GM12891 (cell line): ENCODE measurements at regions not wholly inside any gene's neighbourhood (a gene's known extent, or its start where the extent isn't known, plus 50 kb on each side); places are given as distances from the start of the nearest gene placed in this dataset.

ENCODE experiments used
- DNase-seq: peaks from one replicate; pipeline ENCODE4 v3.0.0; 2011; ENCODE audit warnings: low spot score; ENCODE audit not compliant: insufficient read length
- FAIRE-seq: peaks from 2 replicates; lab custom pipeline; 2011; peaks lifted over from hg19 to GRCh38; lab: Jason Lieb, UNC
- PAX5 ChIP-seq: IDR thresholded peaks from 2 replicates; pipeline ENCODE4 v1.6.1; 2011; ENCODE audit warnings: low read length, moderate library complexity, mild to moderate bottlenecking; ENCODE audit not compliant: insufficient read depth, severe bottlenecking
- POLR2A ChIP-seq: IDR thresholded peaks from 2 replicates; pipeline ENCODE4 v1.6.1; 2011; ENCODE audit warnings: low read depth, low read length, control low read depth
- POLR2AphosphoS5 ChIP-seq: IDR thresholded peaks from 2 replicates; pipeline ENCODE4 v1.6.1; 2011; ENCODE audit warnings: low read depth, low read length, control low read depth
- POU2F2 ChIP-seq: IDR thresholded peaks from 2 replicates; pipeline ENCODE4 v1.6.1; 2011; ENCODE audit warnings: low read depth, mild to moderate bottlenecking, control low read depth, low read length, moderate library complexity
- SPI1 ChIP-seq: IDR thresholded peaks from 2 replicates; pipeline ENCODE4 v1.6.1; 2011; ENCODE audit warnings: low read depth, low read length, control low read depth
- TAF1 ChIP-seq: IDR thresholded peaks from 2 replicates; pipeline ENCODE4 v1.6.1; 2011; ENCODE audit warnings: low read depth, low read length, control low read depth

DNA sequence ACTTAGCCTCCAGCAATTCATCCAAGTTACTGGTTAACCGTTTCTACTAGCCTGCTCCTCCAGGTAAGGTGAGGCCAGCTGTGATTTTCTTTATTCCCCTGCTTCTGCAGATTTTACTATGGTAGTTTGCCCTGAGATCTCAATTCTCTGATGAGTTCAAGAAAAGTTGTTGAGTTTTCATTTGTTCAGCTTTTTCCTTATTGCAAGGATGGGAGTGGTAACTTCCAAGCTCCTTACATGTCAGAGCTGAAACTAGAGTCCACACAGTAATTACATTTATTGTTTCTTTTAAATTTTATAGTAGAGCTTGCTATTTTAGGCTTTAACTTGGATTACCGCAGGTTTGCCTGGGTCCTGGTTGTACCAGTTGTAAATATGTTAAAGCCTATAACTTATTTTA is 76.9 kb upstream of the ZRANB2 start:
- FAIRE-seq, result no peak
- TF ChIP-seq PAX5 (no peak), POLR2AphosphoS5 (no peak), SPI1 (no peak), TAF1 (no peak), POLR2A (no peak)
- no peak for DNase-seq

GRCh38 chr1:71157151-71157550 is 76.3 kb upstream of the ZRANB2 start:
- no peak for TF ChIP-seq TAF1
- no peak for TF ChIP-seq PAX5
- no peak for TF ChIP-seq POU2F2
- no peak for TF ChIP-seq SPI1
- no peak for TF ChIP-seq POLR2AphosphoS5
- TF ChIP-seq POLR2A, result no peak
- no peak for FAIRE-seq

DNA sequence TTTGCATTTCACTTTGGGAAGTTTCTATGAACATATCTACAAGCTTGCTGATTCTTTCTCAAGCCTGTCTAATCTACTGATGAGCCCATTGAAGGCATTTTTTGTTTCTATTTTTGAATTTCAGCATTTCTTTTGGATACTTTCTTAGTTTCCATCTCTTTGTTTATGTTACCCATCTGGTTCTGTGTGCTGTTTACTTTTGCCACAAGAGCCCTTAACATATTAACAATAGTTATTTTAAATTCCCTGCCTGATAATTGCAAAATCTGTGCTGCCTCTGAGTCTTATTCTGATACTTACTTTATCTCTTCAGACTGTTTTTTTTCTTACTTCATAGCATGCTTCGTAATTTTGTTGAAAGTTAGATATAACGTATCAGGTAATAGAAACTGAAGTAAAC is 75.8 kb upstream of the ZRANB2 start:
- FAIRE-seq, result no peak
- no peak for TF ChIP-seq POU2F2
- no peak for TF ChIP-seq TAF1
- no peak for TF ChIP-seq POLR2A
- TF ChIP-seq PAX5, result no peak
- no peak for TF ChIP-seq SPI1
- no peak for TF ChIP-seq POLR2AphosphoS5

More at GRCh38 chr1:71157151-71157550, 76.3 kb upstream of the ZRANB2 start:
- DNase-seq, result no peak

DNA sequence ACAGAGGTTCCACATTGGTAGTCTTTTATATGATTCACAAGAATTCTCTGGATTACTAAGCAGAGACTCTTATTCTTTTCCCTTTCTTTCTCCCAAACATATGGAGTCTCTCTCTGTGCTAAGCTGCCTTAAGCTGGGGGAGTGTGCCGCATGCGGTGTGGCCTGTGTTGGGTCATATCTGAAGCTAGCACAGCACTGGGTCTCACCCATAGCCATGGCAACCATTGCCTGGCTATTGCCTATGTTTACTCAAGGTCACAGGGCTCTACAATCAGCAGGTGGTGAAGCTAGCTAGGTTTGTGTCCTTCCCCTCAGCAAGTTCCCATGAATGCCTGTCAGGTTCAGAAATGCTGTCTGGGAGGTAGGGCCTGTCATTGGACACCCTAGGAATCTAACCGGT is 73.6 kb upstream of the ZRANB2 start:
- TF ChIP-seq POU2F2 (no peak), POLR2A (no peak), PAX5 (no peak), SPI1 (no peak), TAF1 (no peak), POLR2AphosphoS5 (no peak)
- DNase-seq (no peak), FAIRE-seq (no peak)

More for the DNA sequence above, 75.8 kb upstream of the ZRANB2 start:
- DNase-seq, result no peak

DNA sequence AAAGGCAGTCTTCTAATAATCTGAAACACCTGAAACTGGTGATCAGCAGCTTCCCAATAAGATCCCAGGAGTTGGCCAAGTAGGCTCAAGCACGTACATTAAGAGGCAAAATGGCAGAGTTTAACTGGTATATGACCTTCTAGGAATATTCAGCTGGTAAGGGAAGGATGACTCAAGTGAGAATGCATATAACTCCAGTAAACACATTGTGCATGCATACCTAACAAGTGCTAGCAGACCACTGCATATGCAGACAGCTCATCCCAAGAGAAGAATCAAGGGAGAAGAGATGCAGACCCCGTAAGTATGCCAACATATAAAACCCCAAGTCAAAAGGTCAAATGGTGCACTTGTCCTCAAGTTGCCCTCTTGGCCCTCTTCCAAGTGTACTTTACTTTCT is 73.0 kb upstream of the ZRANB2 start:
- DNase-seq (no peak), FAIRE-seq (no peak)
- TF ChIP-seq POU2F2 (no peak), POLR2A (no peak), PAX5 (no peak), POLR2AphosphoS5 (no peak), SPI1 (no peak), TAF1 (no peak)

- no peak for FAIRE-seq
- no peak for TF ChIP-seq TAF1
- TF ChIP-seq POU2F2, result no peak
- TF ChIP-seq SPI1, result no peak
- TF ChIP-seq PAX5, result no peak
- no peak for TF ChIP-seq POLR2A
- TF ChIP-seq POLR2AphosphoS5, result no peak
- DNase-seq, result no peak
Observed at GRCh38 chr1:71147637-71148360, 67.0 kb upstream of the ZRANB2 start.

DNA sequence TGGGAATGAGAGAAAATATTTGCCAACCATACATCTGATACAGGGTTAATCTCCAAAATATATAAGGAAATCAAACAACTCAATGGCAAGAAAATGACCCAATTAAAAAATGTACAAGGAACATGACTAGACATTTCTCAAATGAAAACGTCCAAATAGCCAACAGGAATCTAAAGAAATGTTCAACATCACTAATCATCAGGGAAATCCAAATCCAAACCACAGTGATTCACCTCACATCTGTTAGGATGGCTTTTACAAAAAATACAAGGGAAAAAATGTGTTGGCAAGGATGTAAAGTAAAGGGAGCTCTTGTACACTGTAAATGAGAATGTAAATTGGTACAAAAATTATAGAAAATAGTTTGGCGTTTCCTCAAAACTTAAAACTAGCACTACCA is 54.7 kb upstream of the ZRANB2 start:
- DNase-seq (no peak), FAIRE-seq (no peak)
- TF ChIP-seq POLR2A (no peak), POU2F2 (no peak), POLR2AphosphoS5 (no peak), SPI1 (no peak), PAX5 (no peak), TAF1 (no peak)
